NCI-H1930 (cell line): ENCODE measurements at regions not wholly inside any gene's neighbourhood (a gene's known extent, or its start where the extent isn't known, plus 50 kb on each side); places are given as distances from the start of the nearest gene placed in this dataset.

ENCODE experiments used
- DNase-seq, 2 experiments: peaks; one replicate each; lab custom pipeline; 2025; lab: John Stamatoyannopoulos, UW

DNA sequence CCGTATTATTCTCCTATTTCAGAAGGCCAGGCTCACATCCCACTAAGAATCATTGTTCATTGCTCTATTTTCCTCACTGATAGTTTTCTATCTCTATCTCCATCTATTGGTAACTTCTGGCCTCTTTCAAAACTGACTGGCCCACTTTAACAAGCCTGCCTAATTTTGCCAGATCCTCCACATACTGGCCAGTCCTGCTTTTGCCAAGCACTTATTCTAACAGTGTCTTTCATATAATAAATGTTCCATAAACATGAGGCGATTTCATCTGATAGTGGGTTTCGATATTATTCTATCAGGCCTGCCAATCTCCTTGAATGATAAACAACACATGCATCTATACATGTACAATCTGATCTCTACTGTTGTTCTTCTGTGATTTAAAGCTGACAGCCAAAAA, 125.9 kb upstream of the KCNH7 start:
- DNase-seq, result no peak

DNA sequence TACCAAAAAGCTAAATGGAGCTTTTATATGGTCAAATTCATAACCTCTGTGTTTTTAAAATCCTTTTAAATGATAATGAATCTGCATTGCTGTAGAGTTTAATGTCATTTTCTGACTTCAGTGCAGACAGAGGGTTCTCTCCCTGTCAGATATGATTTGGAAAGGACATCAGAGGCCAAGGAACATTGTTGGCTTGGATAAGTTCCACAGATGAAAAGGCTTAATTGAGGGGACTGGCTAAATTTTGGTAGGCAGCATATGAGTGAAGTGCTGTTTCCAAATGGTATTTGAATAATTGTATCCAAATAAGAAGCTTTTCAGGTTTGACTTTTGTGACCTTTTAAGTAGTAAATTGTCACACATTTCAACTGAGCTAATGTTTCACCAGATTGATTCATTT, 124.6 kb upstream of the KCNH7 start:
- DNase-seq, result no peak

- DNase-seq, result no peak
Measured at GRCh38 chr2:162945785-162946184, 107.2 kb upstream of the KCNH7 start.

- DNase-seq, result no peak
Measured at GRCh38 chr2:162938387-162938786, 99.8 kb upstream of the KCNH7 start.

DNA sequence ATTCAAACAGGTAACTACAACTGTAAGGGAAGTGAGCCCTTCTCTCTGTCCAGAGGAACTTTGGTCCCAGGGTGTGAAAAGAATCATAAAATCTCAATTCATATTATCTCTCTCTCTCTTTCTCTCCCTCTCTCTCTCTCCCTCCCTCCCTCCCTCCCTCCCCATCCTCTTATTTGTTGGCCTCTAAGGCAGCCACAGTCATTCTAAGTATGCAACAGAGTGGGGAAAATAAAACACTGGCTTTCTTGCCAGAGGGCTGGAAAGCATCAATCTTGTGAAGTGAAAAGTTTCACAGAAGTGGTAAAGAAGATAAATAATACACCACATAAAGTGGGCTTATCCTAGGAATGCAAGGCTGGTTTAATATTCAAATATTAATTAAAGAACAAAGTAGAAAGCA, 95.6 kb upstream of the KCNH7 start:
- no peak for DNase-seq

DNA sequence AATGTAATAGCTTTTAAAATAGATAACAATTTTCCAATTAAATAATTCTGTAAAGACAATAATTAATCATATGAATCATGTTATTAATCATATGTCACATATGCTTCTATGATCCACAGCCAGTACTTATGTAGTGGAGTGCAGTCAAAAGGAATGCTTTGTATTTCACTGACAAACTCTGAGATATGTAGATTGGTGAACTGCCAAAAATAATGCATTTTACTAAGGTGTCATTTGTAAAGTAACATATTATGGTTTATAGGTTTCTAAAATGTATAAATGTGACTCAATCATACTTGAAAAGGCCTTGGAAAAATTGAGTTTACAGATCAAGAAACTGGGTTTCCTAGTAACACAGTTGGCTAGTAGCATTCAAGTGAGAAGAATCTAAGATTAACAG, 93.8 kb upstream of the KCNH7 start:
- no peak for DNase-seq

DNA sequence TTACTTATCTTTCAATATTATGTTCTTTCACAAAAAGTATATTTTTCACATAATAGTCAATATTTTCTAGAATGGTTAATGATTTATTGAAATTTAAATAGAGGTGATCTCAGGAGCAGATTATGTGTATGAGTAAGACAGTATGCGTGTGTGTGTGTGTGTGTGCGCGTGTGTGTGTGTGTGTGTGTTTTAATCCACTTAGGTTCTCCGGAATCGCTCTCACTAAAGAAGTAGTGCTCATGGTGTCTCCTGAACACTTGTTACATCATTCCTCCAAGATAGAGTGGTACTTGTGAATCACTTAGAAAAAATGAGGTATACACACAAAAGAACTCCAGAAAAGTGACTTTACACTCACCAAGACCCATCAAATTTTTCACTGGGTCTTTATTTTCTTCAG, 91.0 kb upstream of the KCNH7 start:
- no peak for DNase-seq

DNA sequence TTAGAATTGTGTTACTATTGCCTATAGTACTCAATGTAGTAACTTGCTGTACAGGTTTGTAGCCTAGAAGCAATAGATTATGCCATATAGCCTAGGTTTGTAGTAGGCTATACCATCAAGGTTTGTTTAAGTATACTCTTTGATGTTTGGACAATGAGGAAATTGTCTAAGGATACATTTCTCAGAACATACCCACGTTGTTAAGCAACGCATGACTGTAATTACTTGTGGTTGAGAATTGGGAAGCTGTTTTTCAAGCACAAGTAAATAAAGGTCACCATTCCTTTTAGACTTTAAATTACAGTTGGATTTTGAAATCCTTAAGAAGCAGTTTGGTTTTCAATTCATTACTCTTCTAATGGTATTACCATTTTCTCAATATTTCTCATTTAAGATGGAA, 89.8 kb upstream of the KCNH7 start:
- DNase-seq, result no peak

GRCh38 chr2:162926907-162927306, 88.3 kb upstream of the KCNH7 start:
- no peak for DNase-seq

- DNase-seq, result no peak
Measured at GRCh38 chr2:162926501-162926900, 87.9 kb upstream of the KCNH7 start.

- DNase-seq, result no peak
Measured at GRCh38 chr2:162925595-162925994, 87.0 kb upstream of the KCNH7 start.

GRCh38 chr2:162919111-162919510, 80.5 kb upstream of the KCNH7 start:
- no peak for DNase-seq

DNA sequence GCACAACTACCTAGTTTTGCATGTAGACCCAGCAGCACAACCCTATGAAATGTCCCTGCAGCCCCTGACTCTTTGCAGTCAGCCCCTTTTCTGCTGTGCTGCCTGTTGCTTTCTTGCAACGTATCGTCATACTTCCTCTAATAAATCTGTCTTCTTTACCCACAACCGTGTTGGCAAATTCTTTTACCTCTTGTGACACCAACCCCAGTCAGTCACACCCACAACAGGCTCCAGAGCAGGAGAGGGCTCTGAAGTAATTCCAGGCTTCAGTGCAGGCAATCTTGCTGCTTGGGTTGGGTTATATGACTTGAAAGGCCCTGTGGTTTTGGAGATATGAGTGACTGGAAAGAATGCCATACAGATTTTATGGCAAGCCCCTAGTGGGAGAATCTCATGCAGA, 79.1 kb upstream of the KCNH7 start:
- DNase-seq, result no peak

DNA sequence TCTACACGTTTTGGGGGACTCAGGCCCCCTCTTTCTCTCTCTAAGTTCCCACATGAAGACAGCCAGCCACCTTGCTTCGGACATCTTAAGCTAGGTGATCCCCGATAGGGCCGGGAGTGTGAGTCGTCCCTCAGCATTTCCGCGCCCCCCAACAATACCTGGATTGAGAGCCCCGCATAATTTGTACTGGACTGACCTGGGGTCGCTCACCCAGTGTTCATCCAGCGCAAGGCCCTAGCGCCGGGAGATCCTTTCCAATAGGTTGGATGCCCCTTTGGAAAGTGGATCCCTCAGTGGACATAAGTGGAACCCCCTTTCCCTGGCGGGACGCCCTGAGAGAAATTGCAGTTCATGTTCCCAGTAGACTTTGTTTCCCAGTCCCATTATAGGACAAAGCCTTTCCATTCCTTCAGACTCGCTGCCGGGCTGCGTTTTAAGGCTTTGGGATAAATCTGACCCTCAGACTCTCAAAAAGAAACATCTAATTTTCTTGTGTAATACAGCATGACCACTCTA, 77.8 kb upstream of the KCNH7 start:
- no peak for DNase-seq

GRCh38 chr2:162915858-162916257, 77.3 kb upstream of the KCNH7 start:
- no peak for DNase-seq

DNA sequence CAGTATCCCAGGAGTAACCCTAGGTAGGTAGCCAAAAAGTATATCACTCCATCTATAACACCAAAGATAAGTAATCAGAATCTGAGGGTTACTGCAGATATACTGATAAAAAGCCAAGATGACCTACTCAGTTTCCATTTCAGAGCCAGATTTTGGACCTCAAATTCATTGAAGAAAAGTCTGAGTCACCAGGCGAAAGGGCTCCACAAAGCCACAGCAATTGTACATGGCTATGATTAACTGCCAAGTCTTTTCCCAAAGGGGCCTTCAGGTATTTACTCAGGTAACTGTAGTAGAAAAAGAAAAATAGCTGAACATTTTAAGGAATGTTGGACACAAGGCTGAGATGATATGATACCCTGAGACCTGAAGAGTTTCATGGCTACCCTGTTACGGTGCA, 75.6 kb upstream of the KCNH7 start:
- DNase-seq, result no peak

DNA sequence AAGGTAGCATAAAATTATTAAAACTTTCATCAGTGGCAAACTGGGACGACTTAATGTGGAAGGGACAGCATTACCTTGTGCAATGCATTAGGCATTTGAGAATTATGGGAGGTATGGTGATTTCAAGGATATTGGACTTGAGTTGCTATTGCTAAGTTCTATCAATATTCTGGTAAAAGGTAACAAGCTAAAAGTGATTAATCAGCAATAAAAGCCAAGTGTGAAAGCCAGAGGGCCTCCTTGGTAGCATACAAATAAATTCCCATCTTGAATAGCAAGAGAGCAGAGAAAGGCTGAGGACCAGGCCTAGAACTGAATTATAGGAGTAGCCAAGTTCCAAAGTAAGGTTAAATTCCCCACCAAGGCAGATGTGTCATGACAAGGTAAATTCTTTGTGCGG, 74.2 kb upstream of the KCNH7 start:
- no peak for DNase-seq

- DNase-seq, result no peak
Measured at GRCh38 chr2:162908567-162908966, 70.0 kb upstream of the KCNH7 start.

- DNase-seq, result peak; percentile 43 to 51
Measured at GRCh38 chr2:162890690-162891311, 52.2 kb upstream of the KCNH7 start.

GRCh38 chr2:162888652-162889051, 50.1 kb upstream of the KCNH7 start:
- no peak for DNase-seq
